ENCODE measurements at regions not wholly inside any gene's neighbourhood (a gene's known extent, or its start where the extent isn't known, plus 50 kb on each side); places are given as distances from the start of the nearest gene placed in this dataset.
A peak's percentile ranks its signal among the peaks of the same experiment; 100 is the strongest.

- DNase-seq = no peak
- no peak for ATAC-seq
- intact Hi-C loops (cut with micrococcal nuclease) = no loop called here
These were observed 378.3 kb downstream of the BCL11B start for GRCh38 chr14:98893675-98894074.

GRCh38 chr14:98894600-98894999 is 377.4 kb downstream of the BCL11B start:
- intact Hi-C loops (cut with micrococcal nuclease) = no loop called here
- peak; percentile 40 for DNase-seq
- no peak for ATAC-seq

GRCh38 chr14:98896449-98896848 is 375.5 kb downstream of the BCL11B start:
- intact Hi-C loops (cut with micrococcal nuclease) = no loop called here
- no peak for ATAC-seq
- DNase-seq = no peak

GRCh38 chr14:98897605-98898309 is 374.2 kb downstream of the BCL11B start:
- DNase-seq (no peak), ATAC-seq (no peak)
- intact Hi-C loops (cut with micrococcal nuclease) = no loop called here

GRCh38 chr14:98899441-98899840 is 372.6 kb downstream of the BCL11B start:
- intact Hi-C loops (cut with micrococcal nuclease) = no loop called here
- ATAC-seq (no peak), DNase-seq (no peak)

GRCh38 chr14:98900236-98900635 is 371.8 kb downstream of the BCL11B start:
- no peak for ATAC-seq
- no peak for DNase-seq
- intact Hi-C loops (cut with micrococcal nuclease) = no loop called here

- no peak for DNase-seq
- no peak for ATAC-seq
- intact Hi-C loops (cut with micrococcal nuclease) = no loop called here
These were observed 371.2 kb downstream of the BCL11B start for GRCh38 chr14:98900798-98901197.

- no peak for DNase-seq
- intact Hi-C loops (cut with micrococcal nuclease) = no loop called here
- no peak for ATAC-seq
These were observed 370.3 kb downstream of the BCL11B start for GRCh38 chr14:98901511-98902205.

- no peak for DNase-seq
- ATAC-seq = no peak
- intact Hi-C loops (cut with micrococcal nuclease) = no loop called here
These were observed 368.6 kb downstream of the BCL11B start for GRCh38 chr14:98903371-98903770.

GRCh38 chr14:98904677-98905076 is 367.3 kb downstream of the BCL11B start:
- intact Hi-C loops (cut with micrococcal nuclease) = no loop called here
- ATAC-seq (no peak), DNase-seq (no peak)

- DNase-seq (no peak), ATAC-seq (no peak)
- intact Hi-C loops (cut with micrococcal nuclease) = no loop called here
These were observed 365.6 kb downstream of the BCL11B start for GRCh38 chr14:98906123-98906995.

GRCh38 chr14:98907271-98907670 is 364.7 kb downstream of the BCL11B start:
- DNase-seq (no peak), ATAC-seq (no peak)
- intact Hi-C loops (cut with micrococcal nuclease) = no loop called here

- intact Hi-C loops (cut with micrococcal nuclease) = no loop called here
- ATAC-seq = no peak
- no peak for DNase-seq
These were observed 363.9 kb downstream of the BCL11B start for GRCh38 chr14:98908050-98908449.

GRCh38 chr14:98909251-98909944 is 362.6 kb downstream of the BCL11B start:
- intact Hi-C loops (cut with micrococcal nuclease) = no loop called here
- ATAC-seq = no peak

GRCh38 chr14:98910061-98910460 is 361.9 kb downstream of the BCL11B start:
- intact Hi-C loops (cut with micrococcal nuclease) = no loop called here
- DNase-seq (no peak), ATAC-seq (no peak)

More at GRCh38 chr14:98909251-98909944, 362.6 kb downstream of the BCL11B start:
- DNase-seq = no peak

GRCh38 chr14:98912655-98913054 is 359.3 kb downstream of the BCL11B start:
- intact Hi-C loops (cut with micrococcal nuclease) = no loop called here
- ATAC-seq (no peak), DNase-seq (no peak)

GRCh38 chr14:98913967-98914650 is 357.9 kb downstream of the BCL11B start:
- ATAC-seq (no peak), DNase-seq (no peak)
- intact Hi-C loops (cut with micrococcal nuclease) = no loop called here

GRCh38 chr14:98914942-98915341 is 357.1 kb downstream of the BCL11B start:
- ATAC-seq = no peak
- intact Hi-C loops (cut with micrococcal nuclease) = no loop called here
- no peak for DNase-seq

- DNase-seq = no peak
- ATAC-seq = no peak
- intact Hi-C loops (cut with micrococcal nuclease) = no loop called here
These were observed 356.4 kb downstream of the BCL11B start for GRCh38 chr14:98915625-98916024.

All from left ventricle myocardium superior (tissue), 1 donor.